ENCODE measurements at regions not wholly inside any gene's neighbourhood (a gene's known extent, or its start where the extent isn't known, plus 50 kb on each side); places are given as distances from the start of the nearest gene placed in this dataset.

GRCh38 chr15:70561885-70562284 lies 201.5 kb downstream of the UACA start:
- TF ChIP-seq CTCF (conservative IDR thresholded peaks at IDR 0.05; ENCODE audit: low read depth, low read length), result no peak
- no peak for TF ChIP-seq EZH2 (IDR thresholded peaks at IDR 0.05; ENCODE audit: borderline replicate concordance, low read depth, low read length, poor library complexity, severe bottlenecking)

Measured in A673 (cell line).